Fibroblast of the conjunctiva (primary cell): ENCODE measurements at regions not wholly inside any gene's neighbourhood (a gene's known extent, or its start where the extent isn't known, plus 50 kb on each side); places are given as distances from the start of the nearest gene placed in this dataset.
"Not testable (repeated sequence)": the region's sequence is repeated elsewhere in the genome, so short reads cannot be mapped to it uniquely, and the experiment has no call there.

Experiments used
- DNase-seq: peaks from one replicate; pipeline ENCODE4 v3.0.0-alpha.2; 2010; ENCODE audit warnings: low read depth

DNA sequence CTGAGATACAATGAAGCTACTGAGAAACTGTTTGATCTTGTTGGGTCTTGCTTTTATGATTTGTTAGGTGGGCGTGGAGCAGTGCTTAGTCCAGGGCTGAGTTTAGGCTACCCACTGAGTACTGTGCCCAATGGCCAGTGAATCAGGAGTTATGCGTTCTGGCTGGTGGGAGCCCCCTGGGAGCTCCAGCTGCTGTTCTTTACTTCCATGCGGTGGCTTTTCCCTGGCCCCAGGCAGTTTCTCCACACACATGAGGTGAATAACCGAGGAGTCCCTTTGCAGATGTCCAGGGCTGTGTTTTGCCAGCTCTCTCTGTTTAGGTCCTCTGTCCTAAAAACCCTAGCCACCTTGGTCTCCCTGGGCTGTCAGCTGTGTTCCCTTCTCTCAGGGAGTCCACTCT, 106.5 kb downstream of the KLF13 start:
- DNase-seq = no peak

DNA sequence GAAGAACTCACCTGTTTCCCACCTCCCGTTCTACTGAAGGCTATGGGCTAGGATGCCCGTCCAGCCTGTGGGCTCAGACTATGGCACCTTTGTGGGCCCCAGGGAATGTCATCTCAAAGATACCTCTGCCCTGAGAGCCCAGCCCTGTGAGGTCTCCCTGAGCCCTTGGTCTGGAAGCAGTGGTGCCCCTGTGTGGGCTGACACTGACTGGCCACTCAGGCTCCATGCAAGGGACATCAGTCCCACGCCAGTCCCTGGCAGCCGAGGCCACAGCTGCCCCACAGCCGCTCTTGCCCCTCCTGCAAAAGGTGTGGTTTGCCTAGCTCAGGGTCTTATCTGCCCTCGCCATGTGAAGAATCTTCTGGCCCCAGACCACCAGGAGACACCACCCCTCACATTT, 106.9 kb downstream of the KLF13 start:
- DNase-seq = no peak

GRCh38 chr15:31434275-31434587, 107.6 kb downstream of the KLF13 start:
- no peak for DNase-seq

GRCh38 chr15:31434588-31435260, 108.1 kb downstream of the KLF13 start:
- no peak for DNase-seq

- peak; percentile 64 for DNase-seq
These were observed 108.8 kb downstream of the KLF13 start for GRCh38 chr15:31435261-31435911.

DNA sequence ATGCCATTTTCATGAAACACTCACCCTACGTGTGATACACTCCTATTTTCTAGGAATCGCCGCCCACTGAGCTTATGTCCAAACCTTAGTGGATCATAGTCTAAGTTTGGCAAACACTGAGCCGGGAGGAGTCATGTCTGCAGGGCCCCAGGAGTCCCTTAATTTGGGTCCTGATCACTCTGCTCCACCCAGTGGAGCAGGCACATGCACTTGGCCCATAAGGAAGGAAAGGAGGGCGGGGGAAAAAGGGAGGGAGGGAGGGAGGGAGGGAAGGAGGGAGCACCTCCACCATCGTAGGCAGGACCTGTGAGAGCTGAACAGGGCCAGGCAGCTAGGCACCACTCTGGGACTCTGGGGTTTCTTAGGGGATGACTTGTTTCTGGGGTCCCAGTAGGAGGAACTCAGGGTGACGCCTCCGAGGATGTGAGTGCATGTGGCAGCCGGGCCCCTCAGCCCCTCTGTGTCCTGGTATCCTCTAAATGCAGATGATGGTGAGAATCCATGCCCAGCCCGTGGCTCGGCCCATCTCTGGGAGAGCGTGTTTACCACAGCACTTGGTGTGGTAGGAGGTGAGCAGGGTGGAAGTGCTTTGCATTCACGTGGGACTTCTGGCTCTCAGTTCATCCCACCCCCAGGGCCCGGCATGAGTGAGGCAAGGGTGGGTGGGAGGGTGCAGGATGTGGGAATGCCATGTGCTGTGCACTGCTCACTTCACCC, 109.4 kb downstream of the KLF13 start:
- DNase-seq = no peak

- DNase-seq = no peak
These were observed 111.1 kb downstream of the KLF13 start for GRCh38 chr15:31437686-31438085.

GRCh38 chr15:31438601-31439265, 112.1 kb downstream of the KLF13 start:
- no peak for DNase-seq

- no peak for DNase-seq
These were observed 112.7 kb downstream of the KLF13 start for GRCh38 chr15:31439328-31439727.

DNA sequence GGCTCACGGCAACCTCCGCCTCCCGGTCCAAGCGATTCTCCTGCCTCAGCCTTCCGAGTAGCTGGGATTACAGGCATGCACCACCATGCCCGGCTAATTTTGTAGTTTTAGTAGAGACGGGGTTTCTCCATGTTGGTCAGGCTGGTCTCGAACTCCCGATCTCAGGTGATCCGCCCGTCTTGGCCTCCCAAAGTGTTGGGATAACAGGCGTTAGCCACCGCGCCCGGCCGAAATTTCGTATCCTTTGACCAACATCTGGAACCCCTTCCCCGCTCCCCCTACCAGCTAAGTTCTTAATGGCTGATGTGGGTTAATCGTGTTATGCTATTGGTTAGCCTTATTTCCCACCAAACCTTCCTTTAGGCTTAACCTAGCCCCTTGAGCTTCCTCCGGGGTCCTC, 113.6 kb downstream of the KLF13 start:
- DNase-seq = not testable (repeated sequence)

- no peak for DNase-seq
These were observed 114.2 kb downstream of the KLF13 start for GRCh38 chr15:31440754-31441311.

- DNase-seq = no peak
These were observed 115.6 kb downstream of the KLF13 start for GRCh38 chr15:31442226-31442625.

GRCh38 chr15:31442699-31443111, 116.1 kb downstream of the KLF13 start:
- peak; percentile 74 for DNase-seq

- DNase-seq = no peak
These were observed 118.2 kb downstream of the KLF13 start for GRCh38 chr15:31444844-31445243.

DNA sequence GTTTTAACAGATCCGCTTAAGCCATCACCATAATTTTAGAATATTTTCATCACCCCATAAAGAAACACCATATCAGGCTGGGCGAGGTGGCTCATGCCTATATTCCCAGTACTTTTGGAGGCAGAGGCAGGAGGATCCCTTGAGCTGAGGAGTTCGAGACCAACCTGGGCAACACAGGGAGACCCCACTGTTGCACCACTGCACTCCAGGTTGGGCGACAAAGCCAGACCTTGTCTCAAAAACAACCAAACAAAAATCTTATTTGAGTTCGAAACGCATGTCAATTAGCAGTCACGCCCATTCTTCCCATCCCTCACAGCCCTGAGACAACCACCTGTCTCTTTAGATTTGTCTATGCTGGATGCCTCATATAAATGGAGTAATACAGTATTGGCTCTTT, 119.9 kb downstream of the KLF13 start:
- DNase-seq = no peak

- no peak for DNase-seq
These were observed 121.4 kb downstream of the KLF13 start for GRCh38 chr15:31447931-31448634.

GRCh38 chr15:31448635-31448979, 122.0 kb downstream of the KLF13 start:
- no peak for DNase-seq

GRCh38 chr15:31452595-31453557, 126.2 kb downstream of the KLF13 start:
- no peak for DNase-seq

GRCh38 chr15:31453558-31454318, 127.1 kb downstream of the KLF13 start:
- no peak for DNase-seq

DNA sequence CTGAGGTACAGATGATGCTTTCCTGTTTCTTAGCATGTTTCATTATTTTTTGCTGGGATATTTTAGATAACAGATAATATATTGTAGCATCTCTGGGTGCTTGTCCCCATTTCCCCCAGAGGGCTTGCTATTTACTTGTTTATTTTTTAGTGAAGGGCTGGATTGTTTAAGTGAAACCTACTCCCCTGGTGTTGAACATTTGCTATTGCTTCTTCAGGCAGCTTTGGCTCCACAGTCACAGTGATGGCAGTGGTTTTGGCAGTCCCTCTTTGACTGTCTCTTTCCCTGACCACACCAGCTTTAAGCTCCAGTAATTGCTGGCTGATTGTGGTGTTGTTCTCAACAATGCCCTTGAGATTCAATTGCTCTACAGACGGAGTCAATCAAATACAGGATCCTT, 128.9 kb downstream of the KLF13 start:
- no peak for DNase-seq
